Epithelial cell of esophagus (primary cell): ENCODE measurements at regions not wholly inside any gene's neighbourhood (a gene's known extent, or its start where the extent isn't known, plus 50 kb on each side); places are given as distances from the start of the nearest gene placed in this dataset.

ENCODE experiments used
- DNase-seq: peaks from one replicate; pipeline ENCODE4 v3.0.0; 2010; ENCODE audit warnings: low read depth
- H3K4me3 ChIP-seq: 2 replicates; pipeline ENCODE4 v1.5.1; 2011; ENCODE audit warnings: mild to moderate bottlenecking, low read length, control low read depth
- TF ChIP-seq, protein P1 (sequence below): IDR thresholded peaks from 2 replicates; pipeline ENCODE4 v1.5.1; 2011; ENCODE audit warnings: low read depth, mild to moderate bottlenecking, low read length, control low read depth, inconsistent platforms; ENCODE audit not compliant: insufficient read depth; ENCODE audit errors: missing control alignments

DNA sequence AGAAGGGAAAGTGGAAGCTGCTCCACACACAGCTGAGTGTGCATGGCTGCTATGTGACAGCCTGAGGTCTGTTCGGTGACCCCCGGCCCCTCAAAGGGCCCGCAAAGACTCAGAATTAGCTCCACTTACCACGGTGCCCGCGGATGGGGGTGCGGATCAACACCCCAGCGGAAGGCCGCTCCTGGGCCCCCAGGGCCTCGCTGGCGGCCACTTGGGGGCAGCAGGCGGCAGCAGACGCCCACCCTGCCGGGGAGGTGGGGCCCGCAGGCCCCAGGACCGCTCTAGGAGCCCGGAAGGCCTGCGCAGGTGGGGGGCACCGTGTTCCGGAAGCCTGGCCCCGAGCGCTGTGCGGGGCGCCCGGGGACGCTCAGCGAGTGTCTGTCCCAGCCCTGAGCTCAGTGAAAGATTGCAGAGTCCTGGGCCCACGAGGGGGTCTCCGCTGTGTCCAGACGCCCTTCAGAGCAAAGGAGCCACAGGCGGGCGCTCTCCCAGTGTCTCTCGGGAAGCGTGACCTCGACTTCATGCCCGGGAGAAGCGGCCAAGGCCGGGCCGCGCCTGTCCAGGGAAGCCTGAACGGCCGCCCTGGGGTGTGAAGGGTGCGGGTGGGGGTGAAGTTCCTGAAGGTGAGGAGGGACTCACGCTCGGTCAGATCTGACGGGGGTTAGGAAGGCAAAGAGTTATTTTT is 118.7 kb downstream of the VAPA start:
- no peak overlapping the region for H3K4me3 ChIP-seq
- DNase-seq, result no peak
- TF ChIP-seq, protein P1, sequence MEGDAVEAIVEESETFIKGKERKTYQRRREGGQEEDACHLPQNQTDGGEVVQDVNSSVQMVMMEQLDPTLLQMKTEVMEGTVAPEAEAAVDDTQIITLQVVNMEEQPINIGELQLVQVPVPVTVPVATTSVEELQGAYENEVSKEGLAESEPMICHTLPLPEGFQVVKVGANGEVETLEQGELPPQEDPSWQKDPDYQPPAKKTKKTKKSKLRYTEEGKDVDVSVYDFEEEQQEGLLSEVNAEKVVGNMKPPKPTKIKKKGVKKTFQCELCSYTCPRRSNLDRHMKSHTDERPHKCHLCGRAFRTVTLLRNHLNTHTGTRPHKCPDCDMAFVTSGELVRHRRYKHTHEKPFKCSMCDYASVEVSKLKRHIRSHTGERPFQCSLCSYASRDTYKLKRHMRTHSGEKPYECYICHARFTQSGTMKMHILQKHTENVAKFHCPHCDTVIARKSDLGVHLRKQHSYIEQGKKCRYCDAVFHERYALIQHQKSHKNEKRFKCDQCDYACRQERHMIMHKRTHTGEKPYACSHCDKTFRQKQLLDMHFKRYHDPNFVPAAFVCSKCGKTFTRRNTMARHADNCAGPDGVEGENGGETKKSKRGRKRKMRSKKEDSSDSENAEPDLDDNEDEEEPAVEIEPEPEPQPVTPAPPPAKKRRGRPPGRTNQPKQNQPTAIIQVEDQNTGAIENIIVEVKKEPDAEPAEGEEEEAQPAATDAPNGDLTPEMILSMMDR, result no peak

- TF ChIP-seq, protein P1, result no peak
- H3K4me3 ChIP-seq, result no peak overlapping the region
- DNase-seq, result no peak
These were observed 119.2 kb downstream of the VAPA start for GRCh38 chr18:10033016-10033399.

- TF ChIP-seq, protein P1, result no peak
- DNase-seq, result peak; percentile 94
- H3K4me3 ChIP-seq, result no peak overlapping the region
These were observed 121.6 kb downstream of the VAPA start for GRCh38 chr18:10035281-10035991.

GRCh38 chr18:10036479-10036878 is 122.7 kb downstream of the VAPA start:
- H3K4me3 ChIP-seq, result no peak overlapping the region
- DNase-seq, result peak; percentile 43
- TF ChIP-seq, protein P1, result no peak

DNA sequence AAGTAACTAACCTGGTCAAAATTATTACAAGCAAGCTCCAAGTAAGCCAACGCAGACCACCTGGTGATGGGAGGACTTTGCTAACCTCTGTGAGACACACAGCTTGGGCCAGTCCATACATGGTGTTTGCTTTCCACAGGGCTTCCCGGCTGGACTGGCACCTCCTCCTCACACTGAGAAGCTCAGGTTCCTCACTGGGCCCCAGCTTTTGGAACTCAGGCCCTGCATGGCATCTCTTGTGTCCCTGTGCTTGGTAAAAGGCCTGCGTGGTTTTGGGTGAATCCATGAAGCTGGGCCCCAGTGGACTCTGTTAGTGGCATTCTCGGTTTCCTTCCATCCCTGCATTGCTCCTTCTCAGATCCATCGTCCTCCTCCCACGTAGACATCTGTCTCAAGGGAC is 123.4 kb downstream of the VAPA start:
- DNase-seq, result no peak
- TF ChIP-seq, protein P1, result no peak
- H3K4me3 ChIP-seq, result no peak overlapping the region

DNA sequence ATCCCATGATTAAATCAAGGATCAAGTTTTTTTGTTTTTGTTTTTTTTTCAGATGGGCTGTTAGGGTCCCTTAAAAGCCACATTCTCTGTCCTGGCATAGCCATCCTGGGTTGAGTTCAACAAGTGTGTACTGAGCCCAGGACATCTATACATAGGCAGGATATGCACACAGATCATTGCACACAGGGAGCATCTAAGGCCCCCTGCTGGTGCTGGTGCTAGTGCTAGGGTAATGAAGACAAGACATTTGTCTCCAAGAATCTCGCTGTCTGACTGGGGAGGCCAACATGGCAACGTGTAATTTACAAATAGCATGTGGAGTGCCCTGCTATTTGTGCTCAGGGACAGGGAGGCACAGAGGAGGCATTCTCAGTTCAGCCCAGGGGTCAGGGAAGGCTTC is 124.5 kb downstream of the VAPA start:
- TF ChIP-seq, protein P1, result no peak
- no peak overlapping the region for H3K4me3 ChIP-seq
- no peak for DNase-seq
